ENCODE measurements at regions not wholly inside any gene's neighbourhood (a gene's known extent, or its start where the extent isn't known, plus 50 kb on each side); places are given as distances from the start of the nearest gene placed in this dataset.

GRCh38 chr13:70380809-70381208 lies 272.6 kb upstream of the KLHL1 start:
- DNase-seq (ENCODE audit: low read depth, low spot score), result no peak
- Histone ChIP-seq H3K4me3 (ENCODE audit: control insufficient read depth in 2 of 3, extremely low read depth in 1 of 3, insufficient read depth in 2 of 3, low read depth in 1 of 3, low read length in 3 of 3) (no peak overlapping the region), H3K9ac (ENCODE audit: control insufficient read depth, extremely low read depth, insufficient read depth, low read length) (no peak overlapping the region), H3K9me3 (ENCODE audit: control insufficient read depth, low read depth, low read length) (peaks cover 1% of the 10 kb centered on the region), H3K4me2 (ENCODE audit: control insufficient read depth, extremely low read depth, insufficient read depth, low read depth, low read length) (no peak overlapping the region), H3K79me2 (ENCODE audit: control insufficient read depth, insufficient read depth, low read length) (no peaks in the 10 kb centered on the region), H3K27ac (ENCODE audit: control insufficient read depth, insufficient read depth, low read length) (no peak overlapping the region), H2AFZ (ENCODE audit: control insufficient read depth, low read length) (no peak overlapping the region), H4K20me1 (ENCODE audit: control insufficient read depth, extremely low read depth, insufficient read depth, low read length) (no peaks in the 10 kb centered on the region), H3K36me3 (ENCODE audit: control insufficient read depth in 2 of 2, extremely low read depth in 1 of 2, insufficient read depth in 2 of 2, low read length in 2 of 2) (no peaks in the 10 kb centered on the region), H3K27me3 (ENCODE audit: control insufficient read depth, extremely low read depth, insufficient read depth, low read length) (no peaks in the 10 kb centered on the region), H3K4me1 (ENCODE audit: control insufficient read depth, extremely low read depth, insufficient read depth, low read length) (no peaks in the 10 kb centered on the region), H3K9me1 (ENCODE audit: control insufficient read depth, extremely low read depth, insufficient read depth, low read length) (no peaks in the 10 kb centered on the region)
- FAIRE-seq, result no peak
- TF ChIP-seq EZH2 (IDR thresholded peaks at IDR 0.05; ENCODE audit: low read length) (no peak), CTCF (optimal IDR thresholded peaks at IDR 0.05 in 1 of 3, IDR thresholded peaks at IDR 0.05 in 1 of 3, conservative IDR thresholded peaks at IDR 0.05 in 1 of 3; ENCODE audit: extremely low read depth in 1 of 3, insufficient read depth in 2 of 3, low read length in 3 of 3) (no peak)
- dilution Hi-C loops (cut with MboI; ENCODE audit: extremely low pct_ligation_motif_present, low sequenced_read_pairs), result no loop called here

- Histone ChIP-seq H3K4me3 (ENCODE audit: control insufficient read depth in 2 of 3, extremely low read depth in 1 of 3, insufficient read depth in 2 of 3, low read depth in 1 of 3, low read length in 3 of 3) (no peak overlapping the region), H4K20me1 (ENCODE audit: control insufficient read depth, extremely low read depth, insufficient read depth, low read length) (no peaks in the 10 kb centered on the region), H2AFZ (ENCODE audit: control insufficient read depth, low read length) (no peak overlapping the region), H3K79me2 (ENCODE audit: control insufficient read depth, insufficient read depth, low read length) (no peaks in the 10 kb centered on the region), H3K36me3 (ENCODE audit: control insufficient read depth in 2 of 2, extremely low read depth in 1 of 2, insufficient read depth in 2 of 2, low read length in 2 of 2) (no peaks in the 10 kb centered on the region), H3K4me1 (ENCODE audit: control insufficient read depth, extremely low read depth, insufficient read depth, low read length) (no peaks in the 10 kb centered on the region), H3K9ac (ENCODE audit: control insufficient read depth, extremely low read depth, insufficient read depth, low read length) (no peak overlapping the region), H3K27me3 (ENCODE audit: control insufficient read depth, extremely low read depth, insufficient read depth, low read length) (no peaks in the 10 kb centered on the region), H3K4me2 (ENCODE audit: control insufficient read depth, extremely low read depth, insufficient read depth, low read depth, low read length) (no peak overlapping the region), H3K27ac (ENCODE audit: control insufficient read depth, insufficient read depth, low read length) (no peak overlapping the region), H3K9me3 (ENCODE audit: control insufficient read depth, low read depth, low read length) (no peaks in the 10 kb centered on the region), H3K9me1 (ENCODE audit: control insufficient read depth, extremely low read depth, insufficient read depth, low read length) (no peaks in the 10 kb centered on the region)
- dilution Hi-C loops (cut with MboI; ENCODE audit: extremely low pct_ligation_motif_present, low sequenced_read_pairs), result no loop called here
- no peak for DNase-seq (ENCODE audit: low read depth, low spot score)
- TF ChIP-seq CTCF (optimal IDR thresholded peaks at IDR 0.05 in 1 of 3, IDR thresholded peaks at IDR 0.05 in 1 of 3, conservative IDR thresholded peaks at IDR 0.05 in 1 of 3; ENCODE audit: extremely low read depth in 1 of 3, insufficient read depth in 2 of 3, low read length in 3 of 3) (no peak), EZH2 (IDR thresholded peaks at IDR 0.05; ENCODE audit: low read length) (no peak)
- FAIRE-seq, result no peak
These were observed 267.5 kb upstream of the KLHL1 start for GRCh38 chr13:70375718-70376117.
